GM18858 (cell line): ENCODE measurements at regions not wholly inside any gene's neighbourhood (a gene's known extent, or its start where the extent isn't known, plus 50 kb on each side); places are given as distances from the start of the nearest gene placed in this dataset.

ENCODE experiments used
- ATAC-seq: cut with Tn5 transposase; IDR thresholded peaks from one replicate; pipeline ENCODE4 v1.9.1; 2021; ENCODE audit not compliant: unreplicated experiment

GRCh38 chr7:69130396-69130795 lies 467.9 kb upstream of the AUTS2 start:
- no peak for ATAC-seq

- no peak for ATAC-seq
Measured at GRCh38 chr7:69134316-69134715, 464.0 kb upstream of the AUTS2 start.

- no peak for ATAC-seq
Measured at GRCh38 chr7:69147631-69148030, 450.6 kb upstream of the AUTS2 start.

GRCh38 chr7:69149804-69150782 lies 448.2 kb upstream of the AUTS2 start:
- no peak for ATAC-seq

- ATAC-seq = no peak
Measured at GRCh38 chr7:69162326-69162725, 435.9 kb upstream of the AUTS2 start.

GRCh38 chr7:69162931-69163670 lies 435.2 kb upstream of the AUTS2 start:
- no peak for ATAC-seq

GRCh38 chr7:69166979-69167516 lies 431.2 kb upstream of the AUTS2 start:
- ATAC-seq = no peak

GRCh38 chr7:69169386-69169785 lies 428.9 kb upstream of the AUTS2 start:
- no peak for ATAC-seq

- no peak for ATAC-seq
Measured at GRCh38 chr7:69172357-69173077, 425.8 kb upstream of the AUTS2 start.

- ATAC-seq = no peak
Measured at GRCh38 chr7:69173341-69173740, 424.9 kb upstream of the AUTS2 start.

GRCh38 chr7:69173846-69174245 lies 424.4 kb upstream of the AUTS2 start:
- ATAC-seq = no peak

GRCh38 chr7:69176841-69177240 lies 421.4 kb upstream of the AUTS2 start:
- no peak for ATAC-seq

GRCh38 chr7:69177461-69177861 lies 420.8 kb upstream of the AUTS2 start:
- no peak for ATAC-seq

- no peak for ATAC-seq
Measured at GRCh38 chr7:69177941-69178494, 420.3 kb upstream of the AUTS2 start.

- no peak for ATAC-seq
Measured at GRCh38 chr7:69180662-69181061, 417.6 kb upstream of the AUTS2 start.

GRCh38 chr7:69182596-69183467 lies 415.4 kb upstream of the AUTS2 start:
- ATAC-seq = no peak

GRCh38 chr7:69184339-69184738 lies 413.9 kb upstream of the AUTS2 start:
- no peak for ATAC-seq

- ATAC-seq = no peak
Measured at GRCh38 chr7:69185170-69185569, 413.1 kb upstream of the AUTS2 start.

- no peak for ATAC-seq
Measured at GRCh38 chr7:69186974-69187373, 411.3 kb upstream of the AUTS2 start.

GRCh38 chr7:69187824-69188333 lies 410.4 kb upstream of the AUTS2 start:
- no peak for ATAC-seq
